ENCODE measurements at regions not wholly inside any gene's neighbourhood (a gene's known extent, or its start where the extent isn't known, plus 50 kb on each side); places are given as distances from the start of the nearest gene placed in this dataset.

GRCh38 chr1:221791846-221792245, 50.0 kb upstream of the DUSP10 start:
- H3K4me1 Mint-ChIP-seq (ENCODE audit: low read depth, unreplicated experiment), result no peaks in the 10 kb centered on the region
- no peaks in the 10 kb centered on the region for H3K36me3 Mint-ChIP-seq (ENCODE audit: unreplicated experiment)
- TF ChIP-seq, protein P1, sequence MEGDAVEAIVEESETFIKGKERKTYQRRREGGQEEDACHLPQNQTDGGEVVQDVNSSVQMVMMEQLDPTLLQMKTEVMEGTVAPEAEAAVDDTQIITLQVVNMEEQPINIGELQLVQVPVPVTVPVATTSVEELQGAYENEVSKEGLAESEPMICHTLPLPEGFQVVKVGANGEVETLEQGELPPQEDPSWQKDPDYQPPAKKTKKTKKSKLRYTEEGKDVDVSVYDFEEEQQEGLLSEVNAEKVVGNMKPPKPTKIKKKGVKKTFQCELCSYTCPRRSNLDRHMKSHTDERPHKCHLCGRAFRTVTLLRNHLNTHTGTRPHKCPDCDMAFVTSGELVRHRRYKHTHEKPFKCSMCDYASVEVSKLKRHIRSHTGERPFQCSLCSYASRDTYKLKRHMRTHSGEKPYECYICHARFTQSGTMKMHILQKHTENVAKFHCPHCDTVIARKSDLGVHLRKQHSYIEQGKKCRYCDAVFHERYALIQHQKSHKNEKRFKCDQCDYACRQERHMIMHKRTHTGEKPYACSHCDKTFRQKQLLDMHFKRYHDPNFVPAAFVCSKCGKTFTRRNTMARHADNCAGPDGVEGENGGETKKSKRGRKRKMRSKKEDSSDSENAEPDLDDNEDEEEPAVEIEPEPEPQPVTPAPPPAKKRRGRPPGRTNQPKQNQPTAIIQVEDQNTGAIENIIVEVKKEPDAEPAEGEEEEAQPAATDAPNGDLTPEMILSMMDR (IDR thresholded peaks at IDR 0.05; ENCODE audit: partially characterized antibody, unreplicated experiment), result no peak
- H3K27ac Mint-ChIP-seq (ENCODE audit: unreplicated experiment), result no peak overlapping the region
- H3K4me3 Mint-ChIP-seq (ENCODE audit: unreplicated experiment), result no peak overlapping the region
- no peak for DNase-seq
- no peaks in the 10 kb centered on the region for H3K27me3 Mint-ChIP-seq (ENCODE audit: unreplicated experiment)
- H3K9me3 Mint-ChIP-seq (ENCODE audit: unreplicated experiment), result no peaks in the 10 kb centered on the region
